HEK293T (cell line): ENCODE measurements at regions not wholly inside any gene's neighbourhood (a gene's known extent, or its start where the extent isn't known, plus 50 kb on each side); places are given as distances from the start of the nearest gene placed in this dataset.

Source experiments
- CTCF ChIA-PET: fragments of 350-600 bp; formaldehyde crosslinking; extraction: SDS; loops from one replicate; lab custom pipeline; 2021; ENCODE audit warnings: antibody characterized with exemption, inconsistent platforms; lab: Yijun Ruan, JAX
- POLR2A ChIA-PET: fragments of 350-600 bp; formaldehyde crosslinking; extraction: SDS; loops from one replicate; lab custom pipeline; 2020; ENCODE audit warnings: antibody characterized with exemption, inconsistent platforms; lab: Yijun Ruan, JAX
- DNase-seq: peaks from one replicate; pipeline ENCODE4 v3.0.0; 2012; ENCODE audit warnings: mixed read lengths; ENCODE audit errors: extremely low spot score
- ARNT ChIP-seq: fragments of 450-650 bp; IDR thresholded peaks from 2 replicates; pipeline ENCODE4 v1.6.1; 2017; ENCODE audit warnings: mild to moderate bottlenecking
- BHLHE40 ChIP-seq: fragments of 450-650 bp; IDR thresholded peaks from 2 replicates; pipeline ENCODE4 v1.6.1; 2016; ENCODE audit warnings: mild to moderate bottlenecking, moderate library complexity, borderline replicate concordance
- CTBP1 ChIP-seq: fragments of 450-650 bp; IDR thresholded peaks from 2 replicates; pipeline ENCODE4 v1.6.1; 2016; ENCODE audit warnings: borderline replicate concordance
- ELF4 ChIP-seq: fragments of 450-650 bp; IDR thresholded peaks from 2 replicates; pipeline ENCODE4 v1.6.1; 2017; ENCODE audit warnings: antibody characterized with exemption
- FOXA1 ChIP-seq: fragments of 450-650 bp; IDR thresholded peaks from 2 replicates; pipeline ENCODE4 v1.6.1; 2016; ENCODE audit warnings: mild to moderate bottlenecking
- FOXK2 ChIP-seq: fragments of 450-650 bp; IDR thresholded peaks from 2 replicates; pipeline ENCODE4 v1.6.1; 2016; ENCODE audit warnings: mild to moderate bottlenecking
- FOXM1 ChIP-seq: fragments of 450-650 bp; IDR thresholded peaks from 2 replicates; pipeline ENCODE4 v1.6.1; 2017; ENCODE audit warnings: mild to moderate bottlenecking, borderline replicate concordance
- HDGF ChIP-seq: fragments of 450-650 bp; IDR thresholded peaks from 2 replicates; pipeline ENCODE4 v1.6.1; 2017; ENCODE audit warnings: antibody characterized with exemption, borderline replicate concordance
- L3MBTL2 ChIP-seq: fragments of 450-650 bp; conservative IDR thresholded peaks from 2 replicates; pipeline ENCODE4 v1.6.1; 2016; ENCODE audit warnings: mild to moderate bottlenecking
- LEF1 ChIP-seq: fragments of 450-650 bp; IDR thresholded peaks from 2 replicates; pipeline ENCODE4 v1.6.1; 2017; ENCODE audit warnings: mild to moderate bottlenecking, borderline replicate concordance
- NFRKB ChIP-seq: fragments of 450-650 bp; IDR thresholded peaks from 2 replicates; pipeline ENCODE4 v1.6.1; 2016; ENCODE audit warnings: mild to moderate bottlenecking, moderate library complexity
- PKNOX1 ChIP-seq: fragments of 450-650 bp; IDR thresholded peaks from 2 replicates; pipeline ENCODE4 v1.6.1; 2016
- SP1 ChIP-seq: fragments of 450-650 bp; IDR thresholded peaks from 2 replicates; pipeline ENCODE4 v1.6.1; 2017
- SUZ12 ChIP-seq: fragments of 450-650 bp; IDR thresholded peaks from 2 replicates; pipeline ENCODE4 v1.6.1; 2016; ENCODE audit warnings: mild to moderate bottlenecking
- TARDBP ChIP-seq: fragments of 450-650 bp; IDR thresholded peaks from 2 replicates; pipeline ENCODE4 v1.6.1; 2016
- ZNF384 ChIP-seq: fragments of 450-650 bp; IDR thresholded peaks from 2 replicates; pipeline ENCODE4 v1.6.1; 2016

GRCh38 chr12:77594366-77594765, 236.3 kb upstream of the NAV3 start:
- no peak for TF ChIP-seq CTBP1
- no peak for TF ChIP-seq ELF4
- no peak for TF ChIP-seq BHLHE40
- no peak for TF ChIP-seq FOXM1
- TF ChIP-seq ARNT: no peak
- TF ChIP-seq PKNOX1: no peak
- no peak for TF ChIP-seq NFRKB
- TF ChIP-seq SUZ12: no peak
- no peak for TF ChIP-seq FOXK2
- no peak for TF ChIP-seq LEF1
- POLR2A ChIA-PET: no interaction called here
- CTCF ChIA-PET: no interaction called here
- DNase-seq: no peak

GRCh38 chr12:77592836-77593235, 237.9 kb upstream of the NAV3 start:
- TF ChIP-seq ARNT: no peak
- TF ChIP-seq FOXK2: no peak
- TF ChIP-seq CTBP1: no peak
- no peak for TF ChIP-seq NFRKB
- TF ChIP-seq ELF4: no peak
- no peak for TF ChIP-seq HDGF
- TF ChIP-seq PKNOX1: no peak
- TF ChIP-seq FOXM1: no peak
- TF ChIP-seq BHLHE40: no peak
- no peak for TF ChIP-seq SP1
- TF ChIP-seq ZNF384: no peak
- TF ChIP-seq LEF1: no peak
- no peak for TF ChIP-seq SUZ12
- no peak for TF ChIP-seq L3MBTL2
- no peak for TF ChIP-seq TARDBP
- TF ChIP-seq FOXA1: no peak
- ChIA-PET CTCF (interaction anchor here (0.6 kb wide), 1 partner anchor 103 kb away, joined by 3 read pairs; no protein-coding TSS in a partner anchor), POLR2A (no interaction called here)
- DNase-seq: no peak

DNA sequence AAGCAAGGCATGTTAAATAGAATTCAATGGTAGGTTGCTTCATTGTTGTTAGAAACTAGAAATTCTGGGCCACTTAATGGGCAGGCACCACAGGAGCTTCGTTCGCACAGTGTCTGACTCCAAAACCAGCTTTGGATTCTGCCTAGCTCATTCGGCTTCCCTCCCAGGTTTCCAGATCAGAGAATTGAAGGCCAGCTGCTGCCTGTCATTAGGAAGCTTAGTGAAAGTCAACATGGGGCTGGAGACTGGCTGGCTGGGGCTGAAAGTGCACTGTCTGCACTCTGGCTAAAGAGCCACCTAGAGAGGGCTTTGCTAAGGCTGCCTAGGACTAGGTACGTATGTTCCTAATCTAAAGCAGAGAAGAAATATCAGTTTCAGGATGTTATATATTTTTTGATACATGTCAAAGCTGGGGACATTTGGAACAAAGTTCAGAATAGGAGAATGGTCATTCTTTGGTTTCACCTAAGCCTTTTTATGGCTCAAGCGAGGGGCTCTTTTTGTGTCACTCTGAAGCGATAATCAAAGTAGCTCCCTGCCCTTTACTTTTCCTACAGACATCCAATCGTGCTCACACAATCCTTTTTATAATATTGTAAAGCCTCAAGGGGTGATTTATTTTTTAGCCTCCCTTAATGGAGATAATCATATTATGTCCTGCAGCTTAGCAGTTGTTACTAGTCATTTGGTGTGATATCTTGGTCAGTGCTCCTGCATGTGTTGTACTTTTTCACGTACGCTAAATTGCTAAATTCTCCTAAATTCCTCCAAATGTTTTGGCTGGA, 238.5 kb upstream of the NAV3 start:
- CTCF ChIA-PET: interaction anchor here (0.6 kb wide), 1 partner anchor 102 kb away, joined by 3 read pairs; no protein-coding TSS in a partner anchor
- TF ChIP-seq ELF4: no peak
- no peak for TF ChIP-seq ARNT
- TF ChIP-seq BHLHE40: no peak
- TF ChIP-seq CTBP1: no peak
- no peak for TF ChIP-seq LEF1
- TF ChIP-seq TARDBP: no peak
- no peak for TF ChIP-seq NFRKB
- no peak for TF ChIP-seq FOXK2
- TF ChIP-seq PKNOX1: no peak
- no peak for TF ChIP-seq ZNF384
- TF ChIP-seq SUZ12: no peak
- no peak for TF ChIP-seq HDGF
- TF ChIP-seq SP1: no peak
- TF ChIP-seq FOXM1: no peak
- no peak for TF ChIP-seq FOXA1
- no peak for TF ChIP-seq L3MBTL2
- no peak for DNase-seq
- POLR2A ChIA-PET: no interaction called here

GRCh38 chr12:77590306-77590705, 240.4 kb upstream of the NAV3 start:
- DNase-seq: no peak
- ChIA-PET POLR2A (no interaction called here), CTCF (no interaction called here)
- TF ChIP-seq ZNF384 (no peak), PKNOX1 (no peak), TARDBP (no peak), FOXM1 (no peak), FOXA1 (no peak), CTBP1 (no peak), ARNT (no peak), BHLHE40 (no peak), L3MBTL2 (no peak), NFRKB (no peak), SP1 (no peak), HDGF (no peak), ELF4 (no peak), FOXK2 (no peak)

DNA sequence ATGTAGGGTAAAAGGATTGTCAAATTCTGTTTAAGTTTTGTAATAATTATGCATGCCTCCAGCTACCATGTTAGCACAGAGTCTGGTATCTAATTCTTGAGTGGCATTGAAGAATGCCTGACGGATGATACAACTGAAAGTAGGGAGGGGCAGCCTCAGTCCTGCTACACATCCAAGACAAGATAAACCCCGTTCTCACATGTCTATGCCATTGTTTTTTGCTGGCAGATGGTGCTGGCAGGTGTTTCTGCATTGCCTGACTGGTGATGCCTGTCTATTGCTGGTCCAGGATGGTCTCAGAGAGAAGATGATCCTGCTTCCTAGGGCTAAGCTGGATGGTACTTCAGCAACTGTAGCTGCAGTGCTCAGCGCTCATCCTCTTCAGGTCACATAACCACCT, 245.8 kb upstream of the NAV3 start:
- CTCF ChIA-PET: no interaction called here
- no peak for TF ChIP-seq FOXM1
- TF ChIP-seq ZNF384: no peak
- no peak for TF ChIP-seq TARDBP
- no peak for TF ChIP-seq FOXA1
- no peak for TF ChIP-seq CTBP1
- TF ChIP-seq ARNT: no peak
- TF ChIP-seq SUZ12: no peak
- no peak for TF ChIP-seq PKNOX1
- TF ChIP-seq NFRKB: no peak
- TF ChIP-seq SP1: no peak
- TF ChIP-seq FOXK2: no peak
- POLR2A ChIA-PET: no interaction called here
- DNase-seq: no peak
